ENCODE measurements at regions not wholly inside any gene's neighbourhood (a gene's known extent, or its start where the extent isn't known, plus 50 kb on each side); places are given as distances from the start of the nearest gene placed in this dataset.

GRCh38 chr5:13328316-13328715, 616.2 kb downstream of the DNAH5 start:
- DNase-seq, result no peak

DNA sequence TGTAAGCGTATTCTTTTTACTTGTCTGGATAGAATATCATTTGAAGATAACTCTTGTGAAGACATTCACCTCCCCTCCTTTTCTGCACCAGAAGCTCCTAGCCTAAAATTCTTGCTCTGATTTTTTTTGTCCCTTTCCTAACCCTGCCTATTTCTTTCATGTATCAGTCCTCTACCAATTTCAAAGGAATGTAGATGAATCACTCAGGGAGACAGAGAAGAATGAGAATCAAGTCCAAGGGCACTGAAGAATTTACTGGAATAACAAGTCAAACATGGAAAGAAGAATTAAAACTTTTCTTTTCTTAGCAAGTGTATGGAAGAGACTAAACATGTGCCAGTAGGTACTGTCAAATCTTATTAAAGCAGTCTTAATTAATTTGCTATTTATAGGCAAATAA, 618.7 kb downstream of the DNAH5 start:
- DNase-seq, result no peak

- DNase-seq, result no peak
Observed at GRCh38 chr5:13322769-13323168, 621.7 kb downstream of the DNAH5 start.

- no peak for DNase-seq
Observed at GRCh38 chr5:13317654-13318053, 626.8 kb downstream of the DNAH5 start.

- DNase-seq, result no peak
Observed at GRCh38 chr5:13316176-13316575, 628.3 kb downstream of the DNAH5 start.

- no peak for DNase-seq
Observed at GRCh38 chr5:13307480-13307879, 637.0 kb downstream of the DNAH5 start.

GRCh38 chr5:13303445-13303844, 641.0 kb downstream of the DNAH5 start:
- no peak for DNase-seq

DNA sequence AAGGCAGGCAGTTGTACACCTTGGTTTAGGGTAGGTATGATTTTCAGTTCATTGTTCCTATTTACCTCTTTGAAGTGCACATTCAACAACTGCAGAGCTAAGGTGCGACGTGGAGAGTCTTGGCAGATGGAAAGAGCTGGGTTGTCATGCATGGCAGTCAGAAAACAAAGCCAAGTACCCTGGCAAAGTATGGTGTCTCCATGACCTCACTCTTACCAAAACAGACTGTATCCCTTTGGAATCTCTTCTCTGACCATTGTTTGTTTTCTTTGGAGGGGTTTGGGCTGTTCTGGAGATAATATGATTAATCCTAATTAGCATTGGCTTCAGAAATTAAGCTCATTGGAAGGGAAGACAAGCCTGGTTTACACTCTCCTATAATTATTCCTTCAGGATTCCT, 665.7 kb downstream of the DNAH5 start:
- no peak for DNase-seq

DNA sequence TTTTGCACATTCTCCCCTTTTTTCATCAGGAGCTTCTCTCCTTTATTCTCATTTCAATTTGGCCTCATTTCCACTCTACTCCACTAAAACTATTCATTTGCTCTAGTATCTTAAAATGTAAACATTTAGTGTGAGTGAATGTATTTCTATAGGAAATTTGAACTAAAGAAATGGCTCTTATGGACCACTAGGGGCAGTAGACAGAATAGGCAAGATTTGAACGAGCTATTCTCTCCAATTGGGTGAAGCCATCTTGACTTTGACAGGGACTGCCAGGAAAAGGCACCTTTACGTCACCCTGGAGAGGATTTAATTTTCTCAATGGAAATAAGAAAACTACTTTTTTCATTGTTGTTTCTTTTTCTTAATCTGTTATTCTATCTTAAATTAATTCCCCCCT, 666.3 kb downstream of the DNAH5 start:
- no peak for DNase-seq

DNA sequence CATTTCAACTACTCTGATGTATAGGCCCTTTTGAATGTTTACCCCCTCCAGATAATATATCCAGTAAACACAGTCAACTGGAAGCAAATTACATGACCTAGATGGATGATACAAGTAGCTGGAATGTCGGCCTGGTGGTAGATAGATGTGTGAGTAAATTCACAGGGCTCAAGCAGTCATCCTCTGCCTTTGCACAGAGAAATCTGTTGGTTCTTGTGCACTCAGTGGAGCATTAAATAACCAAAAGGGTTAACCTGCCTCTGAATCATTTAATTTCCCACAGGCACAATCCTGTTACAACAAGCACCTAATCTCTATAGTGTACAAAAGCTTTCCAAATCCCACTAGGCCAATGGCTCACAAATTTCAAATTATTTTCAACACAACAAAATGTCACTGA, 668.3 kb downstream of the DNAH5 start:
- DNase-seq, result no peak

GRCh38 chr5:13263701-13264100, 680.8 kb downstream of the DNAH5 start:
- no peak for DNase-seq

GRCh38 chr5:13253111-13253510, 691.4 kb downstream of the DNAH5 start:
- DNase-seq, result no peak

- DNase-seq, result no peak
Observed at GRCh38 chr5:13252699-13253098, 691.8 kb downstream of the DNAH5 start.

DNA sequence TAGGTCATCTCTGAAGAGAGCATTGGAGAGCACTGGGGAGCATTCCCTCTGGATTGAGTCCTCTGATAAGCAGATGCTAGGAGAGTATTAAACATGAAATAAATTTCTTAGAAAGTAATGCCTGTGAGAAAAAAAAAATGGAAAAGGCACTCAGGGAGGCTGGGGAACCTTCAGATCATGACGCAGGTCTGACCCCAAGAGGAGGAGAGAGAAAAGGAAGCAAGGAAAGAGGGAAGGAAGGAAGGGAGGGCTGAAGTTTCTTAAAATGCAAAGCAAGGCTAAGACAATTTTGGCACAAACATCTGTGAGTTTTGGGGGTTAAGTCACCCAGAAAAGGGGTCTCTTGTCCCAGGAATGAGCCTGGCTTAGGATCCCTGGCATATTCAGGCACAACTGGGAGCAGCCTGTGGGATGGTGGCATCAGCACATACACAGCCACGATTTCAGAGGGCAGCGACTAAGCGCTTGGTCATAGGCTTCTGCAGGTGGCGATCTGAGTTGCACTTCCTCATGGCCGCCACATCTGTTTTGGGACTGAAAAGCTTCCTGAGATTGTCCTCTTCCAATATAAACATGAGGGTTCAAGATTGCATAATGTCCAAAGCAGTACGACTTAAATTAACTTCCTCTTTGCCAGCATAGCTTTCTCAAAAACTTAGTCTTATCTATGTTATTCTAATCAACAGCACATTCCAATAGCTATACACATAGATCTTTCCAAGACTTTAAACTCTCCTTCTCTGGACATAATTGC, 692.7 kb downstream of the DNAH5 start:
- no peak for DNase-seq

- DNase-seq, result no peak
Observed at GRCh38 chr5:13250464-13251291, 693.8 kb downstream of the DNAH5 start.

GRCh38 chr5:13249854-13250253, 694.6 kb downstream of the DNAH5 start:
- DNase-seq, result no peak

DNA sequence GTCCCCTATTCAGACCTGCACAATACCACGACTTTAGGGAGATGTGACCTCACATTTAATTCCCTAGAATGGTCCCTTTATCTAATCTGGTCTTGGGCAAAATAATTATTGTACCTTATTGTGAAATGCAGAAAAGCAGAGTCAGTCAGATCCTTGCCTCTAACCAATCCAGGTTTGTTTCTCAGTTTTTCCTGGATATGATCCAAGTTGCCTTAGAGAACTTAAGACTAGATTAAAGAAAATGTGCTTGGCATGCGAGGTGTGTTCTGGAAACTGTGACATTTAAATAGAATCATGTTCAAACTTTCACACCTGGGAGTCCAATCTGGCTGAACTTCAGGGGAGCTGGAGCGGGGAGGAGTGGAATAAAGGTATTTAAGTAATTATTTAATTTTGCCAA, 696.2 kb downstream of the DNAH5 start:
- no peak for DNase-seq

GRCh38 chr5:13246053-13246452, 698.4 kb downstream of the DNAH5 start:
- no peak for DNase-seq

DNA sequence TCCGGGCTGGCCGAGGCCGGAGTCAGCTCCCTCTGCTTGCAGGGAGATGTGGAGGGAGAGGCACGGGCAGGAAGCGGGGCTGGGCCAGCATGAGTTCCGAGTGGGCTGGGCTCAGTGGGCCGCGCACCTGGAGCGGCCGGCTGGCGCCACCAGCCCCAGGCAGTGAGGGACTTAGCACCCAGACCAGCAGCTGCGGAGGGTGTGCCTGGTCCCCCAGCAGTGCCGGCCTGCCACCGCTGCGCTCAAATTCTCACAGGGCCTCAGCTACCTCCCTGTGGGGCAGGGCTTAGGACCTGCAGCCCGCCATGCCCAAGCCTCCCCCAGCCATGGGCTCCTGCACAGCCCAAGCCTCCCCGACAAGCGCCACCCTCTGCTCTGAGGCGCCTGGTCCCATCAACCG, 700.3 kb downstream of the DNAH5 start:
- DNase-seq, result no peak

- DNase-seq, result no peak
Observed at GRCh38 chr5:13227513-13227912, 717.0 kb downstream of the DNAH5 start.

- no peak for DNase-seq
Observed at GRCh38 chr5:13218518-13218917, 726.0 kb downstream of the DNAH5 start.

DNA sequence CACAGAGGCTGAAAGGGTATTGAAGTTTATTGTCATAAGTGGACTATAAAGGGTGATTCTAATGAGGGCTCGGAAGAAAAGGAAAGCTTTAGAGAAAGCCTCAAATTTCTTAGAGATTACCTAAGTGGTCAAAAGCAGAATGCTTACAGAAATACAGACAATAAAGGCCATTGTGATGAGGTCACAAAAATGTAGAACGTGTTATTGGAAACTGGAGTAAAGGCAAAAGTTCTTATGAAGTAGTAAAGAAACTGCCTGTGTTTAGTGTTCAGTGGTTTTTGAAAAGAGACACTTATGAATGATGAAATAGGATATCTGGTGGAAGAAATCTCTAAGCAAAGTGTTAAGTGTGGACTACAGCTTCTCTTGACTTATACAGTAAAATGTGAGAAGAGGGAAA, 726.9 kb downstream of the DNAH5 start:
- no peak for DNase-seq

- no peak for DNase-seq
Observed at GRCh38 chr5:13215806-13216205, 728.7 kb downstream of the DNAH5 start.

DNA sequence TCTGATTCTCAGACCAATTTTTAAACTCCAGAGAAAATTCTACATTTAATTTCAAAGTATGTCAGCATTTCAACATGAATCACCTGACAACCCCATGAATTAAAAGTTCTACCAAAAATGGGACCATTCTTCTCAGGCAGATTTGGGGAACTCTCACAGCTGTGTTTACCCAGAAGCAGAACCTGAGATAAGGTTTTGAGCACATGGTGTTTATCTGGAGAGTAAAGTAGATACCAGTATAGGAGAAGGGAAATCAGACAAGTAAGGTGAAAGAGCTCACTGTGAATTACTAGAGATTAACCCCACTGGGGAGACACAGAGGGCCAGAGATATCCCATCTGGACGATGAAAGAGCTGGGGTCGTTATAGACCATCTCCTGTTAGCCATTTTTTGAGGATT, 729.1 kb downstream of the DNAH5 start:
- DNase-seq, result no peak

- no peak for DNase-seq
Observed at GRCh38 chr5:13214182-13214581, 730.3 kb downstream of the DNAH5 start.
